ENCODE measurements at regions not wholly inside any gene's neighbourhood (a gene's known extent, or its start where the extent isn't known, plus 50 kb on each side); places are given as distances from the start of the nearest gene placed in this dataset.

DNA sequence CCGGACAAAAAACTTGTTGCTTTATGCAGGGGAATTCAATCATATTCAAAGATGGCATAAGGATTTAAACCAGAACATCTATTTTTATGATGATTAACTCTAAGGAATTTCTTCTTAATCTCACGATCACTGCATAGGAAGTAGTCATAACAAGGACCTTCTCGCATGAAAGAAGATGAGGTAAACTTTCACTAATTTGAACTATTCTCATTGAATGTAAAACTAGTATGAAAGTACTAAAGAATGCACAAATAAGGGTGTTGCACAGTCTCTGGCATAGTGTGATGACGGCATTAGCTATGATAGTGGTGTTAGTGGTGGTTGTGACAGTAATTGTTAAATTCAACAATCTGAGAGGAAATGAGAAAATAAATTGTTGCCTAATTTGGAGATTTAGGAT, 280.0 kb downstream of the SLC6A15 start:
- Histone ChIP-seq H2AFZ (ENCODE audit: insufficient read depth, low read depth, low read length, poor library complexity, severe bottlenecking) (no peak overlapping the region), H3K79me2 (ENCODE audit: control insufficient read depth, insufficient read depth, low read length) (no peaks in the 10 kb centered on the region), H3K4me2 (replicated peaks; ENCODE audit: low read depth, low read length, poor library complexity, severe bottlenecking) (no peak overlapping the region), H3K36me3 (replicated peaks in 1 of 2; ENCODE audit: control extremely low read depth in 1 of 2, control insufficient read depth in 1 of 2, extremely low read depth in 1 of 2, insufficient read depth in 2 of 2, low read length in 1 of 2) (no peaks in the 10 kb centered on the region), H3K4me3 (ENCODE audit: control extremely low read depth in 1 of 5, extremely low read depth in 1 of 5, insufficient read depth in 1 of 5, low read depth in 2 of 5, low read length in 4 of 5) (no peak overlapping the region), H3K9ac (ENCODE audit: low read length) (no peak overlapping the region), H3K27ac (ENCODE audit: low read length in 2 of 2) (no peak overlapping the region), H3K4me1 (ENCODE audit: control insufficient read depth in 2 of 2, insufficient read depth in 2 of 2, low read length in 2 of 2) (no peaks in the 10 kb centered on the region), H3K9me3 (ENCODE audit: control extremely low read depth in 1 of 3, control insufficient read depth in 2 of 3, insufficient read depth in 1 of 3, low read length in 2 of 3) (no peaks in the 10 kb centered on the region), H3K27me3 (replicated peaks in 1 of 4; ENCODE audit: control extremely low read depth in 1 of 4, control insufficient read depth in 3 of 4, insufficient read depth in 4 of 4, low read length in 3 of 4) (no peaks in the 10 kb centered on the region), H4K20me1 (ENCODE audit: control insufficient read depth, insufficient read depth, low read length, poor library complexity, severe bottlenecking) (no peaks in the 10 kb centered on the region)
- Mint-ChIP-seq H3K4me3 (no peak overlapping the region), H3K27ac (no peak overlapping the region), H3K9me3 (ENCODE audit: insufficient read depth) (no peaks in the 10 kb centered on the region), H3K4me1 (no peaks in the 10 kb centered on the region), H3K27me3 (no peaks in the 10 kb centered on the region)
- ATAC-seq (ENCODE audit: low read depth) (no peak), DNase-seq (no peak)
- intact Hi-C loops (cut with micrococcal nuclease), result no loop called here
- ChIA-PET CTCF (no interaction called here), POLR2A (no interaction called here)
- TF ChIP-seq EZH2 (IDR thresholded peaks at IDR 0.05; ENCODE audit: borderline replicate concordance, insufficient read depth, low read depth, low read length, poor library complexity, severe bottlenecking) (no peak), CTCF (IDR thresholded peaks at IDR 0.05) (no peak)
- WGBS (ENCODE audit: insufficient coverage), result 86% methylated on average over 1 of the region's 4 CpGs

DNA sequence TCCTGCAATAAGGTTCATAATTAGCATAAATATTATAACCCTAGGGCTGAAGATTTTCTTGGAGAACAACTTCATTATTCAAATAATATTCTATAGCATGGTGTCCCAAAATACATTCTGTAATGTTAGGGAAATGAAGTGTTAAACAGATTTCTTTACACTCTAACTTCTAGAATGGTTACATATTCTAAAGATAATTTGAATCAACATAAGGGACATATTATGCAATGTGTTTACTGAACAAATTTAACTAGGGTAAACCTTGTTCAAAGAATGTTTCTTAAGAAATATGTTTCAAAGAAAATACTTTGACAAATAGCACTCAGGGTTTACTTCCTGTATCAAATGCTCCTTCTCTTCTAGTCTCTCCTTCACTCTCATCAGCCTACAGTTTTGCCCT, 281.6 kb downstream of the SLC6A15 start:
- Histone ChIP-seq H3K27me3 (replicated peaks in 1 of 4; ENCODE audit: control extremely low read depth in 1 of 4, control insufficient read depth in 3 of 4, insufficient read depth in 4 of 4, low read length in 3 of 4) (no peaks in the 10 kb centered on the region), H3K79me2 (ENCODE audit: control insufficient read depth, insufficient read depth, low read length) (no peaks in the 10 kb centered on the region), H3K9me3 (ENCODE audit: control extremely low read depth in 1 of 3, control insufficient read depth in 2 of 3, insufficient read depth in 1 of 3, low read length in 2 of 3) (no peaks in the 10 kb centered on the region), H3K4me2 (replicated peaks; ENCODE audit: low read depth, low read length, poor library complexity, severe bottlenecking) (no peak overlapping the region), H2AFZ (ENCODE audit: insufficient read depth, low read depth, low read length, poor library complexity, severe bottlenecking) (no peak overlapping the region), H3K36me3 (replicated peaks in 1 of 2; ENCODE audit: control extremely low read depth in 1 of 2, control insufficient read depth in 1 of 2, extremely low read depth in 1 of 2, insufficient read depth in 2 of 2, low read length in 1 of 2) (no peaks in the 10 kb centered on the region), H3K4me1 (ENCODE audit: control insufficient read depth in 2 of 2, insufficient read depth in 2 of 2, low read length in 2 of 2) (no peaks in the 10 kb centered on the region), H4K20me1 (ENCODE audit: control insufficient read depth, insufficient read depth, low read length, poor library complexity, severe bottlenecking) (no peaks in the 10 kb centered on the region), H3K9ac (ENCODE audit: low read length) (no peak overlapping the region), H3K4me3 (ENCODE audit: control extremely low read depth in 1 of 5, extremely low read depth in 1 of 5, insufficient read depth in 1 of 5, low read depth in 2 of 5, low read length in 4 of 5) (no peak overlapping the region), H3K27ac (ENCODE audit: low read length in 2 of 2) (no peak overlapping the region)
- Mint-ChIP-seq H3K27ac (no peak overlapping the region), H3K4me3 (no peak overlapping the region), H3K27me3 (no peaks in the 10 kb centered on the region), H3K9me3 (ENCODE audit: insufficient read depth) (no peaks in the 10 kb centered on the region), H3K4me1 (no peaks in the 10 kb centered on the region)
- CTCF ChIA-PET, result no interaction called here
- POLR2A ChIA-PET, result no interaction called here
- intact Hi-C loops (cut with micrococcal nuclease), result no loop called here
- no peak for DNase-seq
- no peak for ATAC-seq (ENCODE audit: low read depth)
- TF ChIP-seq CTCF (IDR thresholded peaks at IDR 0.05) (no peak), EZH2 (IDR thresholded peaks at IDR 0.05; ENCODE audit: borderline replicate concordance, insufficient read depth, low read depth, low read length, poor library complexity, severe bottlenecking) (no peak)

Data from B cell (primary cell).